ENCODE measurements at regions not wholly inside any gene's neighbourhood (a gene's known extent, or its start where the extent isn't known, plus 50 kb on each side); places are given as distances from the start of the nearest gene placed in this dataset.

- DNase-seq, result no peak
Observed at GRCh38 chr2:41610501-41611190, 437.2 kb upstream of the PKDCC start.

- DNase-seq, result no peak
Observed at GRCh38 chr2:41618754-41619153, 429.1 kb upstream of the PKDCC start.

- DNase-seq, result no peak
Observed at GRCh38 chr2:41621095-41621494, 426.7 kb upstream of the PKDCC start.

- DNase-seq, result no peak
Observed at GRCh38 chr2:41621563-41621962, 426.3 kb upstream of the PKDCC start.

- no peak for DNase-seq
Observed at GRCh38 chr2:41622301-41622700, 425.5 kb upstream of the PKDCC start.

- DNase-seq, result no peak
Observed at GRCh38 chr2:41626936-41627335, 420.9 kb upstream of the PKDCC start.

GRCh38 chr2:41634686-41635085, 413.1 kb upstream of the PKDCC start:
- DNase-seq, result no peak

GRCh38 chr2:41644936-41645335, 402.9 kb upstream of the PKDCC start:
- DNase-seq, result no peak

- no peak for DNase-seq
Observed at GRCh38 chr2:41647468-41648050, 400.3 kb upstream of the PKDCC start.

GRCh38 chr2:41657226-41657625, 390.6 kb upstream of the PKDCC start:
- no peak for DNase-seq

- no peak for DNase-seq
Observed at GRCh38 chr2:41659758-41660157, 388.1 kb upstream of the PKDCC start.

GRCh38 chr2:41662461-41662860, 385.4 kb upstream of the PKDCC start:
- DNase-seq, result no peak

- no peak for DNase-seq
Observed at GRCh38 chr2:41663056-41663455, 384.8 kb upstream of the PKDCC start.

GRCh38 chr2:41668529-41668928, 379.3 kb upstream of the PKDCC start:
- no peak for DNase-seq

- DNase-seq, result no peak
Observed at GRCh38 chr2:41678639-41679038, 369.2 kb upstream of the PKDCC start.

- DNase-seq, result no peak
Observed at GRCh38 chr2:41686156-41686555, 361.7 kb upstream of the PKDCC start.

GRCh38 chr2:41691561-41691960, 356.3 kb upstream of the PKDCC start:
- no peak for DNase-seq

- DNase-seq, result no peak
Observed at GRCh38 chr2:41694536-41695049, 353.2 kb upstream of the PKDCC start.

- no peak for DNase-seq
Observed at GRCh38 chr2:41695198-41696113, 352.4 kb upstream of the PKDCC start.

GRCh38 chr2:41697389-41697788, 350.4 kb upstream of the PKDCC start:
- no peak for DNase-seq

GRCh38 chr2:41698678-41699422, 349.0 kb upstream of the PKDCC start:
- DNase-seq, result no peak

- DNase-seq, result peak; percentile 12 to 13
Observed at GRCh38 chr2:41701231-41701630, 346.6 kb upstream of the PKDCC start.

GRCh38 chr2:41703123-41703522, 344.7 kb upstream of the PKDCC start:
- DNase-seq, result no peak

Data from AML-193 (cell line).